ENCODE measurements at regions not wholly inside any gene's neighbourhood (a gene's known extent, or its start where the extent isn't known, plus 50 kb on each side); places are given as distances from the start of the nearest gene placed in this dataset.

DNA sequence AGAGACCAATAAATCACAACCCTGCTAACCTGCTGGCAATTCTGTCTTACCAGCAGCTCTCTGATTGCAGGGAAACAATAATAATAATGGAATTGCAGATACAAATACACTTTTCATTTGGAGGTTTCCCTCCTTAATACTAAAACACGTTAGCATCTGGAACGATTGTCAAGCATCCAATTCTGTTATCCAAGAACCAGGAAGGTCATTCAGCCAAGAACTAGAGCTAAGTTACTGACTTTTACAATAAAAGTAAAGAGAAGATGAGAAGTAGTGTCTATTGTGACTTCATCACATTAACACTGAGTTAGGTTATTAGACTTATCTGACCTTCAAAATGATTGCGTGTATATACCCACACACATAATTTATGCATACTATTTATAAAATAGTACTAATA, 335.6 kb downstream of the BRINP1 start:
- Mint-ChIP-seq H3K36me3 (ENCODE audit: insufficient read depth, unreplicated experiment) (no peaks in the 10 kb centered on the region), H3K27me3 (ENCODE audit: insufficient read depth, unreplicated experiment) (no peaks in the 10 kb centered on the region), H3K27ac (ENCODE audit: unreplicated experiment) (no peak overlapping the region), H3K4me3 (ENCODE audit: unreplicated experiment) (no peak overlapping the region), H3K9me3 (ENCODE audit: unreplicated experiment) (no peaks in the 10 kb centered on the region), H3K4me1 (ENCODE audit: low read depth, unreplicated experiment) (no peaks in the 10 kb centered on the region)
- no TSS peak for BruUV-seq (replicated peaks)
- TF ChIP-seq, protein P1, sequence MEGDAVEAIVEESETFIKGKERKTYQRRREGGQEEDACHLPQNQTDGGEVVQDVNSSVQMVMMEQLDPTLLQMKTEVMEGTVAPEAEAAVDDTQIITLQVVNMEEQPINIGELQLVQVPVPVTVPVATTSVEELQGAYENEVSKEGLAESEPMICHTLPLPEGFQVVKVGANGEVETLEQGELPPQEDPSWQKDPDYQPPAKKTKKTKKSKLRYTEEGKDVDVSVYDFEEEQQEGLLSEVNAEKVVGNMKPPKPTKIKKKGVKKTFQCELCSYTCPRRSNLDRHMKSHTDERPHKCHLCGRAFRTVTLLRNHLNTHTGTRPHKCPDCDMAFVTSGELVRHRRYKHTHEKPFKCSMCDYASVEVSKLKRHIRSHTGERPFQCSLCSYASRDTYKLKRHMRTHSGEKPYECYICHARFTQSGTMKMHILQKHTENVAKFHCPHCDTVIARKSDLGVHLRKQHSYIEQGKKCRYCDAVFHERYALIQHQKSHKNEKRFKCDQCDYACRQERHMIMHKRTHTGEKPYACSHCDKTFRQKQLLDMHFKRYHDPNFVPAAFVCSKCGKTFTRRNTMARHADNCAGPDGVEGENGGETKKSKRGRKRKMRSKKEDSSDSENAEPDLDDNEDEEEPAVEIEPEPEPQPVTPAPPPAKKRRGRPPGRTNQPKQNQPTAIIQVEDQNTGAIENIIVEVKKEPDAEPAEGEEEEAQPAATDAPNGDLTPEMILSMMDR (IDR thresholded peaks at IDR 0.05; ENCODE audit: insufficient read depth in 1 of 2, low read depth in 1 of 2, low read length in 1 of 2, severe bottlenecking in 1 of 2, unreplicated experiment in 1 of 2), result no peak
- no peak overlapping the region for H3K4me3 ChIP-seq (ENCODE audit: low read depth, low read length)
- POLR2A ChIA-PET, result no interaction called here
- H3K36me3 ChIP-seq (ENCODE audit: control insufficient read depth, insufficient read depth, low read length), result no peaks in the 10 kb centered on the region
- no peak for DNase-seq
- H3K4me1 ChIP-seq, result no peaks in the 10 kb centered on the region
- H3K9me3 ChIP-seq, result no peaks in the 10 kb centered on the region
- H3K27me3 ChIP-seq (replicated peaks; ENCODE audit: control insufficient read depth, insufficient read depth, low read length), result no peaks in the 10 kb centered on the region
- intact Hi-C loops (cut with micrococcal nuclease; ENCODE audit: unreplicated experiment), result no loop called here
- CTCF ChIA-PET, result no interaction called here

DNA sequence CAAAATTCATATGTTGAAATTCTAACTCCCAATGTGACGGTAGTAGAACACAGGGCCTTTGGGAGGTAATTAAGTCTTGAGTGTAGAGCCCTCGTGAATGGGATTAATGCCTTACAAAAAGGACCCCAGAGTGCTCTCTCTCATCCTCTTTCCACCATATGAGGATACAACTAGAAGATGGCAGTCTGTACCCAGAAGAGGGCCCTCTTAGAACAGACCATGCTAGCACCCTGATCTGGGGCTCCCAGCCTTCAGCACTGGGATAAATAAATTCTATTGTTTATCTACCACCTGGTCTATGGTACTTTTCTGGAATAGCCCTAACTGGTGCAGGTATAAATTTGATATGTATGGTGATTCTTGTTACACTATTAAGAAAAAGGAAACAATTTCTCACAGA, 332.3 kb downstream of the BRINP1 start:
- ChIA-PET CTCF (no interaction called here), POLR2A (no interaction called here)
- no peaks in the 10 kb centered on the region for H3K9me3 Mint-ChIP-seq (ENCODE audit: unreplicated experiment)
- Histone ChIP-seq H3K36me3 (ENCODE audit: control insufficient read depth, insufficient read depth, low read length) (no peaks in the 10 kb centered on the region), H3K9me3 (no peaks in the 10 kb centered on the region), H3K4me1 (no peaks in the 10 kb centered on the region), H3K4me3 (ENCODE audit: low read depth, low read length) (no peak overlapping the region), H3K27me3 (replicated peaks; ENCODE audit: control insufficient read depth, insufficient read depth, low read length) (no peaks in the 10 kb centered on the region)
- no peak overlapping the region for H3K4me3 Mint-ChIP-seq (ENCODE audit: unreplicated experiment)
- intact Hi-C loops (cut with micrococcal nuclease; ENCODE audit: unreplicated experiment), result no loop called here
- DNase-seq, result no peak
- no peaks in the 10 kb centered on the region for H3K36me3 Mint-ChIP-seq (ENCODE audit: insufficient read depth, unreplicated experiment)
- H3K4me1 Mint-ChIP-seq (ENCODE audit: low read depth, unreplicated experiment), result no peaks in the 10 kb centered on the region
- no TSS peak for BruUV-seq (replicated peaks)
- no peaks in the 10 kb centered on the region for H3K27me3 Mint-ChIP-seq (ENCODE audit: insufficient read depth, unreplicated experiment)
- no peak overlapping the region for H3K27ac Mint-ChIP-seq (ENCODE audit: unreplicated experiment)
- TF ChIP-seq, protein P1 (IDR thresholded peaks at IDR 0.05; ENCODE audit: insufficient read depth in 1 of 2, low read depth in 1 of 2, low read length in 1 of 2, severe bottlenecking in 1 of 2, unreplicated experiment in 1 of 2), result no peak

DNA sequence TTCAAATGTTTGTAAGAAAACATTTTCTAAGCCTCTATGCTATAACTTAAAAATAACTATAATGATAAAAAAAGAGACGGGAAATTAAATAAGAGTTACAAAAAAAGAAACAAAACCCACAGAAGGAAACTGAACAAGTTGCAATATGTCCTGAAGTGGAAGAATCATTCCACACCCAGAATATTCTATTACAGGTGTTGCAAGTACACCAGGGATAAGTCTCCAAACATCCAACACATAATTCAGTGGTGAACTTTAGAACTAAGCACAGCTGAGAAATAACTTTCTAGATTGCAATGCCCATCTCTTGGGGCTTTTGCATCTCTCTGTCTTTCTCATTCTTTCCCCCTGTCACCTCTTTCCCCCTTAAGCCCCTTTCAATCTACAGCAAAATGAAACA, 325.2 kb downstream of the BRINP1 start:
- BruUV-seq (replicated peaks), result no TSS peak
- intact Hi-C loops (cut with micrococcal nuclease; ENCODE audit: unreplicated experiment), result no loop called here

More for the DNA sequence above, 325.2 kb downstream of the BRINP1 start:
- no peaks in the 10 kb centered on the region for H3K9me3 ChIP-seq
- CTCF ChIA-PET, result no interaction called here
- no peaks in the 10 kb centered on the region for H3K27me3 Mint-ChIP-seq (ENCODE audit: insufficient read depth, unreplicated experiment)
- H3K27ac Mint-ChIP-seq (ENCODE audit: unreplicated experiment), result no peak overlapping the region
- H3K4me1 ChIP-seq, result no peaks in the 10 kb centered on the region
- H3K4me3 ChIP-seq (ENCODE audit: low read depth, low read length), result no peak overlapping the region
- no peak for DNase-seq
- POLR2A ChIA-PET, result no interaction called here
- H3K27me3 ChIP-seq (replicated peaks; ENCODE audit: control insufficient read depth, insufficient read depth, low read length), result no peaks in the 10 kb centered on the region
- H3K4me3 Mint-ChIP-seq (ENCODE audit: unreplicated experiment), result no peak overlapping the region
- TF ChIP-seq, protein P1 (IDR thresholded peaks at IDR 0.05; ENCODE audit: insufficient read depth in 1 of 2, low read depth in 1 of 2, low read length in 1 of 2, severe bottlenecking in 1 of 2, unreplicated experiment in 1 of 2), result no peak
- no peaks in the 10 kb centered on the region for H3K36me3 Mint-ChIP-seq (ENCODE audit: insufficient read depth, unreplicated experiment)
- H3K36me3 ChIP-seq (ENCODE audit: control insufficient read depth, insufficient read depth, low read length), result no peaks in the 10 kb centered on the region
- no peaks in the 10 kb centered on the region for H3K9me3 Mint-ChIP-seq (ENCODE audit: unreplicated experiment)
- no peaks in the 10 kb centered on the region for H3K4me1 Mint-ChIP-seq (ENCODE audit: low read depth, unreplicated experiment)

Measured in Caco-2 (cell line).